Naive thymus-derived CD4-positive, alpha-beta T cell (primary cell): ENCODE measurements at regions not wholly inside any gene's neighbourhood (a gene's known extent, or its start where the extent isn't known, plus 50 kb on each side); places are given as distances from the start of the nearest gene placed in this dataset.

ENCODE experiments used
- ATAC-seq: fragments of 150-1000 bp; cut with Tn5 transposase; 2 replicates; pipeline ENCODE4 v1.10.0; 2021; ENCODE audit warnings: mild to moderate bottlenecking, moderate library complexity
- CTCF ChIA-PET: fragments of 350-600 bp; sonication (Branson Sonifier 250); formaldehyde crosslinking; loops from one replicate; lab custom pipeline; 2021; ENCODE audit warnings: antibody characterized with exemption; lab: Charles Lee
- POLR2A ChIA-PET: fragments of 350-600 bp; sonication (Branson Sonifier 250); formaldehyde crosslinking; loops from one replicate; lab custom pipeline; 2021; ENCODE audit warnings: antibody characterized with exemption, inconsistent platforms; lab: Charles Lee
- DNase-seq, 9 donors: peaks; one replicate each; pipeline versions ENCODE4 v3.0.0 to v3.0.0-alpha.2; 2020 to 2022; ENCODE audit warnings: mixed read lengths in 1 of 9
- H3K27ac ChIP-seq: one replicate; pipeline ENCODE4 v1.7.0; 2013; ENCODE audit warnings: mild to moderate bottlenecking, low read depth, low read length, moderate library complexity
- H3K27me3 ChIP-seq, 2 donors: one replicate each; pipeline ENCODE4 v1.7.0; 2013; ENCODE audit warnings: low read length in 2 of 2, mild to moderate bottlenecking in 2 of 2, moderate library complexity in 2 of 2; ENCODE audit not compliant: control insufficient read depth in 2 of 2, insufficient read depth in 2 of 2
- H3K36me3 ChIP-seq, 3 experiments: 1 replicate in 2 of 3; 2 replicates in 1 of 3; pipeline ENCODE4 v1.7.0; 2013; ENCODE audit warnings: low read length in 3 of 3, mild to moderate bottlenecking in 3 of 3, moderate library complexity in 1 of 3; ENCODE audit not compliant: insufficient read depth in 3 of 3, control insufficient read depth in 2 of 3
- H3K4me1 ChIP-seq, 2 donors: one replicate each; pipeline ENCODE4 v1.7.0; 2013; ENCODE audit warnings: low read length in 2 of 2, mild to moderate bottlenecking in 2 of 2, moderate library complexity in 1 of 2; ENCODE audit not compliant: control insufficient read depth in 2 of 2, insufficient read depth in 2 of 2
- H3K4me3 ChIP-seq: 2 replicates; pipeline ENCODE4 v1.7.0; 2013; ENCODE audit warnings: mild to moderate bottlenecking, low read length
- H3K9me3 ChIP-seq, 3 experiments: 1 replicate in 2 of 3; 2 replicates in 1 of 3; pipeline ENCODE4 v1.7.0; 2013; ENCODE audit warnings: low read length in 3 of 3; ENCODE audit not compliant: control insufficient read depth in 2 of 3
- H3K27ac Mint-ChIP-seq, 9 donors: one replicate each; pipeline ENCODE4 v1.8.0; 2020 to 2022; ENCODE audit warnings: mixed read lengths in 9 of 9, mild to moderate bottlenecking in 8 of 9, moderate library complexity in 5 of 9, inconsistent platforms in 2 of 9
- H3K27me3 Mint-ChIP-seq, 5 donors: one replicate each; pipeline ENCODE4 v1.8.0; 2021 to 2022; ENCODE audit warnings: mixed read lengths in 5 of 5, mild to moderate bottlenecking in 1 of 5
- H3K36me3 Mint-ChIP-seq, 5 donors: one replicate each; pipeline ENCODE4 v1.8.0; 2020 to 2022; ENCODE audit warnings: mixed read lengths in 5 of 5, mild to moderate bottlenecking in 3 of 5, inconsistent platforms in 1 of 5
- H3K4me1 Mint-ChIP-seq, 7 donors: one replicate each; pipeline ENCODE4 v1.8.0; 2020 to 2022; ENCODE audit warnings: mixed read lengths in 7 of 7, mild to moderate bottlenecking in 3 of 7, inconsistent platforms in 1 of 7
- H3K4me3 Mint-ChIP-seq, 10 donors: one replicate each; pipeline ENCODE4 v1.8.0; 2020 to 2022; ENCODE audit warnings: mild to moderate bottlenecking in 10 of 10, mixed read lengths in 10 of 10, moderate library complexity in 6 of 10, inconsistent platforms in 2 of 10
- H3K9me3 Mint-ChIP-seq, 11 donors: one replicate each; pipeline ENCODE4 v1.8.0; 2020 to 2022; ENCODE audit warnings: mixed read lengths in 11 of 11, mild to moderate bottlenecking in 4 of 11, inconsistent platforms in 1 of 11, moderate library complexity in 1 of 11
- intact Hi-C, 2 donors: fragments of 100-400 bp; cut with micrococcal nuclease; formaldehyde crosslinking; loops; one replicate each; pipeline ENCODE4 v1.15.1; 2023

DNA sequence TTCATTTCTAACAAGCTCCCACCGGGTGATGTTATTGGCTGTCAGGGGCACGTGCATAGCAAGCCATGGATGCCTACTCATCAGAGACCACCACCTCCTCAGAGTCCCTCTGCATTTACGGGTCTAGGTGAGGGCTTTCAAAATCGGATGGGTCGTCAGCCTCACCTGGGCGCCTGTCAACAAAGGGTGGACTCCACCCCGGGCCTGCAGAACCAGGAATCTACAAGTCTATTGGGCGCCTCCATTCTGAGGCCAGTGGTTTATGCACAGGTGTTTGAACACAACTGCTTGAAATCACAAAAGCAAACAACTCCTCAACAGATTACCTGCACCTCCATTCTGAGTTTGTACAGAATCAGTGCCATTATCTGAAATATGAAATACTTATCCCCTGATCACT lies 318.9 kb downstream of the PTTG2 start:
- H3K36me3 Mint-ChIP-seq, result peaks cover 0 to 6% (median 4%) of the 10 kb centered on the region in 5 donors
- H3K4me1 Mint-ChIP-seq, result peaks cover 0 to 11% (median 4%) of the 10 kb centered on the region in 7 donors
- intact Hi-C loops, result no loop called here
- peaks cover 0 to 9% (median 0%) of the 10 kb centered on the region in 11 donors for H3K9me3 Mint-ChIP-seq
- no peak for DNase-seq
- ChIA-PET POLR2A (no interaction called here), CTCF (no interaction called here)
- Histone ChIP-seq H3K4me3 (no peak overlapping the region), H3K36me3 (no peaks in the 10 kb centered on the region), H3K9me3 (no peaks in the 10 kb centered on the region), H3K4me1 (no peaks in the 10 kb centered on the region), H3K27ac (no peak overlapping the region), H3K27me3 (no peaks in the 10 kb centered on the region)
- no peak for ATAC-seq
- H3K27me3 Mint-ChIP-seq, result peaks cover 0 to 3% (median 0%) of the 10 kb centered on the region in 5 donors
- H3K27ac Mint-ChIP-seq, result no peak overlapping the region
- no peak overlapping the region for H3K4me3 Mint-ChIP-seq

DNA sequence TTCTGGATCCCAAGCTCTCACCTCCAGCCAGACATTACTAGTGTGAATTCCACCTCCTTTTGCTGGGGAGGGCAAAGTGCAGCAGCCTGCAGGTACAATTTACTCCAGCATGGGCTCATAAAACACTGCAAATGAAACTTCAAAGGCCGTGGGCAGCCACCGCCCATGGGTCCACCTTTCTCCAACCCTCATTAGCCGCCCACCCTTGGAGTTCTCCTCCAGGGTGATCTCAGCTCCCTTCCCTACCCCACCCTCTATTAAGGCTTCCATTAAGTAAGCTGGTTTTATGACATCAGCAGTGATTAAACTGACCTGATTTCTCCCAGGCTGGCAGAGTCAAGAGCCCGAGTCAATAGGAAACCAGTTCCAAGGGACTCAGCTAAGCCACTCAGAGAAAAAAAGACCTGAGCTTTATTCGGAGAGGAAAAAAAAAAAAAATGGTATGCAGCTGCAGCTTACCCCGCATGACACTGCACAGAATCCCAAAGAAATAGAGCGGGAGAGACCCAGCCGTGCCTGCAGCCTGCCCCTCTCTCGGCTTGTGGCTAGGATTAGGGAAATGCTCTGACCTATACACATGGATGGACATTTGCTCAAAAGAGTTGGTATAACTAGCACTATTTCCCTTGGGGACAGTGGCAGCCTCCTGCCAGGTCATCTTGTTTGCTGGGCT lies 319.6 kb downstream of the PTTG2 start:
- Mint-ChIP-seq H3K36me3 (peaks cover 0 to 6% (median 4%) of the 10 kb centered on the region in 5 donors), H3K4me1 (peaks cover 0 to 12% (median 4%) of the 10 kb centered on the region in 7 donors), H3K27ac (no peak overlapping the region), H3K9me3 (peaks cover 0 to 9% (median 0%) of the 10 kb centered on the region in 11 donors), H3K4me3 (no peak overlapping the region), H3K27me3 (peaks cover 0 to 3% (median 0%) of the 10 kb centered on the region in 5 donors)
- ATAC-seq, result no peak
- Histone ChIP-seq H3K4me1 (no peaks in the 10 kb centered on the region), H3K9me3 (no peaks in the 10 kb centered on the region), H3K27me3 (no peaks in the 10 kb centered on the region), H3K4me3 (no peak overlapping the region), H3K27ac (no peak overlapping the region), H3K36me3 (no peaks in the 10 kb centered on the region)
- ChIA-PET CTCF (no interaction called here), POLR2A (no interaction called here)
- intact Hi-C loops, result no loop called here
- no peak for DNase-seq

DNA sequence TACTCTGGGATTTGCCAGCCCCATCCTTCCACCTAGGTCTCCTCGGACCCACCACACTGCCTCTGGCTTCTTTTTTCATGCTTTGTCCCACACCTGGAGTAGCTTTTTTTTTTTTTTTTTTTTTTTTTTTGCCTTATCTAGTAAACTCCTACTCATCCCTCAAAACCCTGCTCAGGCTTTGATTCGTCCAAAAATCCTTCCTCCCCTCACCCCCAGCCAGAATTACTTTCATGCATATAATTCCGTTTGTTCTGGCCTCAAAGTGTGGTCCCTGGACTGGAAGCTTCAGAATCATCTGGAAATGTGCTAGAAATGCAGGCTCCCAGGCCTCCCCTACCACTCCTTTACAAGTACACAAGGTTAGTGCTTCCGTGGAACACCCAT lies 320.1 kb downstream of the PTTG2 start:
- peaks cover 0 to 3% (median 0%) of the 10 kb centered on the region in 5 donors for H3K27me3 Mint-ChIP-seq
- peaks cover 0 to 6% (median 4%) of the 10 kb centered on the region in 5 donors for H3K36me3 Mint-ChIP-seq
- Histone ChIP-seq H3K27ac (no peak overlapping the region), H3K9me3 (no peaks in the 10 kb centered on the region), H3K4me1 (no peaks in the 10 kb centered on the region), H3K4me3 (no peak overlapping the region), H3K27me3 (no peaks in the 10 kb centered on the region), H3K36me3 (no peaks in the 10 kb centered on the region)
- no peak overlapping the region for H3K27ac Mint-ChIP-seq
- POLR2A ChIA-PET, result no interaction called here
- H3K4me3 Mint-ChIP-seq, result no peak overlapping the region
- DNase-seq, result no peak
- CTCF ChIA-PET, result no interaction called here
- ATAC-seq, result no peak
- peaks cover 0 to 9% (median 0%) of the 10 kb centered on the region in 11 donors for H3K9me3 Mint-ChIP-seq
- H3K4me1 Mint-ChIP-seq, result peaks cover 0 to 15% (median 4%) of the 10 kb centered on the region in 7 donors
- intact Hi-C loops, result no loop called here

DNA sequence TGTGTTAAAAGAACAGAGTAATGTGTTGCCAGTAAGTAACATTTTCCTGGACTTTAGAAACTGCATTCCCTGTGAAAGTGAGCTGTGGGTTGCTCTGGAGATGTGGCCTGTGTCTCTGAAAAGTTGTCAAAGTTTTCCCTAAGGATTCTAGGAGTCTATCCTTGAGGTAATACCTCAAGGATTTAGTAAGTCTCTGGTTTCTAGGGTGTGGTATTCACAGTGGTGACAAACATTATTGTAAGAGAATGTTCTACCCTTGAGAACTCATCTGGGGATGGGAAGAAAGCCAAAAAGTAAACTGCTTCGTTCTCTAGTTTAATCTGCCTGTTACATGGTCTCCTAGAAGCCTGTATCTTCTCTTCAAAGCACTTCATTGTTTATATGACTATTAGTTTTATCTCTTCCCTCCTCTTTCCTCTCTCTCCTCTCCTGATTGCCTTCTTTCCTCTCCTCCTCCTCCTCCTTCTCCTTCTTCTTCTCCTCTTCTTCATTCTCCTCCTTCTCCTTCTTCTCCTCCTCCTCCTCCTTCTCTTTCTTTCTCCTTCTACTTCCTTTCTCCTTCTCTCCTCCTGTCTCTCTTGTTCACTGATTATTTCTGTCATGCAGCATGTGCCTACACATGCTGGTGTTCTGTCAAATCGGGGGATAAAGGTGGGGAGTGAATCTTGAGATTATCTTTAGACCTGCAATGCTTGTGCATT lies 321.3 kb downstream of the PTTG2 start:
- peaks cover 0 to 6% (median 4%) of the 10 kb centered on the region in 5 donors for H3K36me3 Mint-ChIP-seq
- no peak for ATAC-seq
- CTCF ChIA-PET, result no interaction called here
- no peak overlapping the region for H3K27ac ChIP-seq
- DNase-seq, result no peak
- peak overlapping the region in 3 of 9 donors; percentile 0 to 41 (median 28) for H3K27ac Mint-ChIP-seq
- H3K36me3 ChIP-seq, result no peaks in the 10 kb centered on the region
- H3K9me3 Mint-ChIP-seq, result peaks cover 0 to 9% (median 0%) of the 10 kb centered on the region in 11 donors
- H3K4me1 ChIP-seq, result no peaks in the 10 kb centered on the region
- intact Hi-C loops, result no loop called here
- H3K4me1 Mint-ChIP-seq, result peaks cover 0 to 16% (median 5%) of the 10 kb centered on the region in 7 donors
- no peak overlapping the region for H3K4me3 Mint-ChIP-seq
- H3K4me3 ChIP-seq, result no peak overlapping the region
- no peaks in the 10 kb centered on the region for H3K9me3 ChIP-seq
- H3K27me3 Mint-ChIP-seq, result peaks cover 0 to 3% (median 0%) of the 10 kb centered on the region in 5 donors
- no peaks in the 10 kb centered on the region for H3K27me3 ChIP-seq
- POLR2A ChIA-PET, result interaction anchor here (0.6 kb wide), 1 partner anchor 81 kb away, joined by 3 read pairs; no protein-coding TSS in a partner anchor

DNA sequence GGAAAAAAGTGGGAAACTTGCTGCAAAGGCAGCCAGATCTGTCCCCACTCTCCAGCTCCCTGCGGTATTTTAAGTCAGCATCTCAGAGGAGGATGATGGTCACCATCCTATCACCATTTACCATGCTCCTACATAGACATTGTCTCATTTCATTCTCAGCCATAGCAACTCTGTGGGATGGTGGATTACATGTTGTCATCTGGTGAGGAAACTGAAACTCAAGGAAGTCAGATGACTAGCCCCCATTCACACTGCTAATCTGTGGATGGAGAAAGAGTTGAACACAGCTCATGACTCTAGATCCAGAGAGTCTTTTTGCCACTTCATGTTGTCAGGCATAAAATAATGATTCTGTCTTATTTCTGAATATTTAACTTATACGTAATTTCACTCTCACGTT lies 323.5 kb downstream of the PTTG2 start:
- H3K27ac ChIP-seq, result no peak overlapping the region
- H3K36me3 ChIP-seq, result no peaks in the 10 kb centered on the region
- Mint-ChIP-seq H3K27ac (no peak overlapping the region), H3K27me3 (peaks cover 0 to 3% (median 0%) of the 10 kb centered on the region in 5 donors), H3K9me3 (peaks cover 0 to 4% (median 0%) of the 10 kb centered on the region in 11 donors), H3K4me1 (peaks cover 0 to 16% (median 5%) of the 10 kb centered on the region in 7 donors), H3K4me3 (no peak overlapping the region), H3K36me3 (no peaks in the 10 kb centered on the region)
- no peak overlapping the region for H3K4me3 ChIP-seq
- H3K27me3 ChIP-seq, result no peaks in the 10 kb centered on the region
- DNase-seq (no peak), ATAC-seq (no peak)
- H3K4me1 ChIP-seq, result no peaks in the 10 kb centered on the region
- intact Hi-C loops, result no loop called here
- ChIA-PET POLR2A (no interaction called here), CTCF (no interaction called here)
- H3K9me3 ChIP-seq, result no peaks in the 10 kb centered on the region

DNA sequence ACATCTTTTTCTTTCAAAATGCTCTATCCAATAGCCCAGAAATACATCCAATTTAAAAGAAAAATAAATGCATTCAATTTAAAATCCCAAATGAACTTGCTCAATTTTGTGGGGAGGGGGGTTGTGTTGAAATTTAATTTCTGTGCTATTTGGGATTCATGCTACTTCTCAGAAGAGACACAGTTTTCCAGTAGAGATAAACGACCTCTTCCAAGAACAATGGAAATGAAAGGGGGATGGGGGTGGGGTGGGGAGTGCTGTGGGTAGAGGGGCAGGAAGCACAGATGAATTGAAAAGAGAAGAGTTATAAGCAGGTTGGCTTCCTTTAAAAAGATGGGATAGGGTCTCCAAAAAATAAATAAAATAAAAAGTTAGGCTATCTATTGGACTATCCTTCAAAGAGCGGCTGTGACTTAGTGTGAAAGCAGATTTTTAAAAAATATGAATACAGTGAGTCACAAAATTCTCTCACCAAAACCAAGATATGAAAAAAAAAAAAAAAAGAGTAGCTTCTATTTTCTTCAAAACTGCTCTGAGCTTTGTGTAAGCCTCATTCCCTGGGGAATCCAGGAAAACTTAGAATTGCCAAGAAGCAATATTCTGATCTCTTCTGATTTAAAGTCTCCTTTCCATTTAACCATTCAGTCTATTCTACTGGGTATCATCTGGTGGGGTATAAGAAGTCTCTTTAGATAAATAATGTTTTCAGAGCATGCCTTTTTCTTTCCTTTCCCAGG lies 324.3 kb downstream of the PTTG2 start:
- POLR2A ChIA-PET, result interaction anchor here (0.8 kb wide), 1 partner anchor 20 kb away, joined by 3 read pairs; no protein-coding TSS in a partner anchor
- CTCF ChIA-PET, result no interaction called here
- no peak for ATAC-seq
- Histone ChIP-seq H3K27ac (no peak overlapping the region), H3K36me3 (no peaks in the 10 kb centered on the region), H3K4me3 (no peak overlapping the region), H3K9me3 (no peaks in the 10 kb centered on the region), H3K27me3 (no peaks in the 10 kb centered on the region), H3K4me1 (no peaks in the 10 kb centered on the region)
- H3K4me1 Mint-ChIP-seq, result peaks cover 0 to 16% (median 5%) of the 10 kb centered on the region in 7 donors
- no peak overlapping the region for H3K27ac Mint-ChIP-seq
- intact Hi-C loops, result no loop called here
- DNase-seq, result no peak
- peaks cover 0 to 3% (median 0%) of the 10 kb centered on the region in 5 donors for H3K27me3 Mint-ChIP-seq
- H3K36me3 Mint-ChIP-seq, result no peaks in the 10 kb centered on the region
- peaks cover 0 to 4% (median 0%) of the 10 kb centered on the region in 11 donors for H3K9me3 Mint-ChIP-seq
- H3K4me3 Mint-ChIP-seq, result no peak overlapping the region
